Right renal pelvis (tissue), 4 donors: ENCODE measurements at regions not wholly inside any gene's neighbourhood (a gene's known extent, or its start where the extent isn't known, plus 50 kb on each side); places are given as distances from the start of the nearest gene placed in this dataset.

Experiments
- DNase-seq, 4 donors: peaks; one replicate each; pipeline ENCODE4 v3.0.0-alpha.2; 2013; ENCODE audit warnings: low read depth in 4 of 4, low spot score in 3 of 4, missing footprints in 1 of 4

DNA sequence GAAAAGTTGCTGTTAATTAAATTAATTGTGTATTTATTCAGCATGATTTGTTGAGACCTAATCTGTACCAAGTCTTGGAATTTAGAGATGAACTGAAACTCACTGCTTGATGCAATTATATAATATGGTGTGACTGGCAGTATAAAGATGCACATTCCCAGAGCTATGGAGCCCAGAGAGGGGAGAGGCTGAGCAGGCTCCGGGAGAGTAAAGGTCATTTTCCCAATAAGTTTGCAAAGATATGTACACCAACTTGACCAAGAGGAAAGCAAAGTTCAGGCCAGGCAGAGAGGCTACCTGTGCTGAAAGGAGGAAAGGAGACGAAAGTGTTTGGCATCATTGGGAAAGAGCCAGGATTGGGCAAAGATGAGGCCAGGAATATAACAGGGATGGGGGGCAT lies 271.7 kb upstream of the KLF4 start:
- DNase-seq = no peak

DNA sequence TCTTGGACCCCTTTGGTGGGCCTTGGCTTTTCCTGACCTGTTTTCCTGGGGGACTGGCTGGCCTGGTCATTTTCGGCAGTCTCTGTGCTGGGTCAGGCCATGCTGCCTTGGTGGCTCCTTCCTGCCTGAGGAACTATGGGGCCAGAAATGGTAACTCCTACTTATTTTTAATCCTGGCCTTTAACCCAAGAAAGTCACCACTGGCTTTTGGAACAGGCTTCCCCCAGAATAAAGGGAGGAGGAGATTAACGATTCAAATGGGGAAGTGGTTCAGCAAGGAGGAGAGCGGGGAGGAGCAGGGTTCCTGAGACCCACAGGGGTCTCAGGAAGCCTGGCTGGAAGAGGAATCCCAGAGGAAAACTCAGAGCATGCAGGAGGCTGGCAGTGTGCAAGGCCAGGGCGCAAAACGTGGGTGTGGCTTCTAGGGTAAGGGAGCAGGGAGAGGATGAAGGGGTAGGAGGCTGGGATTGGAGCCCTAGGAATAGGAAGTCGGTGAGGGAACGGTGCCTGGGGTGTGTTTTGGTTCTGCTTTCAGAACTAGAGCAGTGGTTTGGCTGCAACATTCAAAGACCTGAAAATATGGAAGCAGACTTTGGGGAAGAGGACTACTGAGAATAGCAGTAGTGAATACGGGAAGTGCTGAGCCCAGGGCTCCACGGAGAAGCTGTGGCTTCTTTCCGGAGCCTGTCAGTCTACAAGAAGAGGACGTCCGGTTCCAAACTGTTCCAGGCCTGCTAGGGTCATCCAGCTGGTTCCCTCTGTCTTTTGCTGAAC lies 271.1 kb upstream of the KLF4 start:
- no peak for DNase-seq

DNA sequence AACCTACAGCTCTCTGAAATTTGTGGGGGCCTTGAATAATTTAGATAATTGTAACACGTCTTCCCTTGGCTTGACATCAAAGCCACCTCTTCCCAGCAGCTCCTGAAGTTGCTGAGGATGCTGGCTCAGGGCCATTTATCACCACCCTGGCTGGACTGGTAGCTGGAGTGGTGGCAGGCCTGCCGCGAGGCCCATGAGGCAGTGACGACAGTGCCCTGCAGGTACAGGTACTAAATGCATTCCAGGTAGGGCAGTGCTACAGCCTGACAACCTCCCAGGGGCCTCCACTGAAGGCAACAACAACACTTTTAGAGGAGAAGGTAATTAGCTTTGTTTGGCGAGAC lies 270.2 kb upstream of the KLF4 start:
- DNase-seq = no peak

DNA sequence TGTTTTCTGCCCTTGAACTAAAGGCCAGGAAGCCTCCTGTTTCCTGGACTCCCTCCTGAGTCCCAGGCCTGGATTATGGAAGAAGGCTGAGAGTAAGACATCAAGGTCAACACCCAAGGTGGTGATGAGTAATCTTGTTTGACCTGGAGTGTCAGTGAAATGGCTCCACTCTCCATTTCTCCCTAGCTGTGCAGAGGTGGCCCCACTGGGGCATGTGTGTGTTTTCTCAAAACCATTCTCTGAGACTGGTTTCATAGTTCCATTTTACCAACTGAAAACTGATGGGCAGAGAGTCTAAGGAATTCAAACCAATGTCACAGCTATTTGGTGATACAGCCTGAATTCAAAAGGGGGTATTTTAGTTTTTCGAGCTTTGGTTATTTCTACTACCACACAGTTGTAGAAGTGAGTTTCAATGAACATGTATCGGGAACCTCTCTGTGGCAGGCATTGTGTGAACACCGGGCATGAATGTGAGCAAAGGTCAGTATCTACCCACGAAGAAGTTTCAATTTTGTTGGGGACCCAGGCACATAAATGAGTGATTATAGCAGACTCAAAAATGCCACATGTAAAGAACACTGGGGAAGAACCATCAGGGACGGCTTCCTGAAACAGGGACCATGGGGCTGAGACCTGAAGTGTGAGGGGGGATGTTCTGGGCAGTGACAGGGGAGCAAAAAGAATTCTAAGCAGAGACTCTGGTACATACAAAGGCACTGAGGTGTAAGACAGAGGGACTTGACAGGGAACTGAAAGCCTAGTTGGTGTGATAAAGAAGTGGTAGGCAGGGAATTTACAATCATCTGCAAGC lies 269.6 kb upstream of the KLF4 start:
- DNase-seq = no peak

DNA sequence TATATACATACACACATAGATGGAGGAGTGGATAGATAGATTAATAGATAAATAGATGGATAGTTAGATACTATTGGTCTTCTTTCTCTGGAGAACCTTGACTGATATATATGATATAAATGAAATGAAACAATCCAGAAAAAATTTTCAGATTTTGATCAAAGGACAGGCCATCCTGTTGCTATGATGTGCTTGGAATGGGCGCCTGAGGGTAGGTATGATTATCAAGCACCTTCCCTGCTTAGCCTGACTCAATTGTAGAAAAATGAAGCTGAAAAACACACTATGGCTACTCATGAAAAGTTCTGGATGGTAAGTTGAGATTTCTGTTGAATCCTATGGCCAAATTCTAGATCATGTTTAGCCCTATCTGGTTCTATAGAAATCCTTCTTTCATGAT lies 266.5 kb upstream of the KLF4 start:
- DNase-seq = no peak

DNA sequence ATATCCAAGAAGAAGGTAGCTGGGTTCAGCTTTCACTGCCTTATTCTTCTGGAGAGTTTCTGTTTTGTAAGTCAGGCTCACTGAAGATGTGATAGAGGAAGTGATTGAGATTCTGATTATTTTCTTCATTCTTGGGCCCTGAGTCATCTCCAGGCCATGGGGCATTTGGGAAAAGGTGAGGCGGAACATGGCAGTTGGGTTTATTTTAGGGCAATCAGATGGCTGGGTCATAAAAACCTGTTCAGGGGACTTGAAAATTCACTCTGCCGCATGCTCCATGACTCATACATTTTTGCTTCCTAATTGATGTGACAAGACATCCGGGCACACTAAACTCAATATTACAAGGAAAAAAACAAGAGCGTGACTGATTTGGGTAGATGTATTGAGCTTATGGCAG lies 265.7 kb upstream of the KLF4 start:
- peak in 1 of 4 donors; percentile 19 for DNase-seq

DNA sequence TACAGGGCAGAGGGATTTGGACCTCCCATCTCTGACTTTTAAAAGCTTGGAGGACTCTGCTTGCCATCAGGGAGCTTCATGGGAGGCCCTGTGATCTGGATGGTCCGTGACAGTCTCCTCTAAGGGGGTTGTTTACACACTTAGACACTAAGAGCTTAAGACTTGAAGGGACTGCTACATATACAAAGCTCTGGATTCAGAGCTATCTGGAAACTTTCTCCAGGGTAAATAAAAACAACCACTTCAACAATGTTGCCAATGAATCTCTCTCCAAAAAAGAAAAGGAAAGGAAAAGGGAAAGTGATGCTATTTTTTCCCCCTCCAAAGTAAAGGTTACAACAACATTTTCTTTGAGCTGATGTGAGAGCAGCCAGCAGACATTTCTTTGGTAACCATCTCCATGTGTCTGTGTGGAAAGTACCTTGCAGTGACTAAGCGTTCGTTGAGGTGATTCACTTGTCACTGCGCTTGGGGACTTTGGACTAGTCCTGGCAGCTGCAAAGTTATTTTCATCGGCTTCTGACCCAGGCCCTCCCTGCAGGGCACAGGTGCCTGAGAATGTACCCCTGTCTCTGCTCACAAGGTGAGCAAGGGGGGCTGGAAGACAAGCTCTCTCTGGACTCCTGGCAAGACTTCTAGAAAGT lies 262.1 kb upstream of the KLF4 start:
- DNase-seq = no peak

DNA sequence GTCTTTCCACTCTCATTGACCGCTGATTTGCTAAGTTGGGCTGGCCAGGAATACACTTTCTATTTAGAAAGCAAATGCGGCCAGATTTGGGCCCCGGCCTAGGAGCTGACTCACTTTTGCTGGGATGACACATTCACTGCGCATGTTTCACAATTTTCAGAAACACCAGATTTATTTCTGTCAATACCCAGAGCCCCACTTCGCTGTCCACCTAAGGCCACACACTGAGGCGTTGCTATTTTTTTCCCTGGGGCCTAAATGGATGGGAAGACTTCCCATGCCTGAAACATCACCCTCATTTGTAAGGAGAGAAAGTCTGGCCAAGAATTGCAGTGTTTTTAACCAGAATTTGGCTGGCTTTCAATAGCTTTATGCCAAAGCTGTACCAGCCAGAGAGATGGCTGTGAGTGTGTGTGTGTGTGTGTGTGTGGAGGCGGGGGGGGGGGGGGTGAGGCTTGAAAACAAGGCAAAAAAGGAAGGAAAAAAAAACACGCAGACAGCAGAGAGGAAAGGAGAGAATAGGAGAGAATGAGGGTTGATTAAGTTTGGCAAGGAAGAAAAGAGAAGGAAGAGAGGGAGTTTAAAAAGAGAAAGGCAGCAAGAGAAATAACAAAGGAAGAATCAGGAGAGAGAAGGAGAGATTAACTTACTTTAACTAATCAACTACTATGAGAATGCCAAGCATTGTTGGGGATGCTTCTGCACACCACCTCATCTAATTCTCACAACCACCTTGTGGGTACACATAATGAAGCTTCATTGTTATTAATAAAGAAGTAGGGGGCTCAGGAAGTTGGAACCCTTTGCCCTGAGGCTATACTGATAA lies 261.4 kb upstream of the KLF4 start:
- no peak for DNase-seq

DNA sequence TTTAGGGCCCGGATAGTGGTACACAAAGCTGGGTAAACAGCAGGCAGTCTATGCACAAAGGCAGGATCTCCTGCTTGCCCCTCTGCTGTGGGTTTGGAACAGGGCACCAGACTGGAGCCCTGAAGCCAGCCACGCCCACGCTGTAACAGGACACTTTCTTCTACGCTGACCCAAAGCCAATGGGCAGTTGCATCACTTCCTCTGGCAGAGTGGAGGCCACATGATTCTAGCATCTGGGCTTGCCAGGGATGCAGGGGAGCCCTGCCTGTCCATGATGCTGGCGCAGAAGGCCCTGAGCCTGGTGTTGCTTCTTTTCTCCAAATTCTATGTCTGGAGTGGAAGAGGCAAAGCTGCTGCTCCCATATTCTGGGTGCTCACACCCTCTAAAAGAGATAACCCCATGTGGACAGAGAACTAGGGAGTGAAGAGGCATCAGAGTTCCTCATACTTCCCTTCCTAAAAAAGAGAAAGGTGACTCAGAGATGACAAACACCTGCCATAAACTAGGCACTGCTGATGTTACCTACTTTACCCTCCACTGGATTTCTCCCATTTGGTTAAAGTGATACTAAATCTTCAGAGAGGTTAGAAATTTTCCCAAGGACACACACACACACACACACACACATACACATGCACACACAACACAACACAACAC lies 260.3 kb upstream of the KLF4 start:
- no peak for DNase-seq

DNA sequence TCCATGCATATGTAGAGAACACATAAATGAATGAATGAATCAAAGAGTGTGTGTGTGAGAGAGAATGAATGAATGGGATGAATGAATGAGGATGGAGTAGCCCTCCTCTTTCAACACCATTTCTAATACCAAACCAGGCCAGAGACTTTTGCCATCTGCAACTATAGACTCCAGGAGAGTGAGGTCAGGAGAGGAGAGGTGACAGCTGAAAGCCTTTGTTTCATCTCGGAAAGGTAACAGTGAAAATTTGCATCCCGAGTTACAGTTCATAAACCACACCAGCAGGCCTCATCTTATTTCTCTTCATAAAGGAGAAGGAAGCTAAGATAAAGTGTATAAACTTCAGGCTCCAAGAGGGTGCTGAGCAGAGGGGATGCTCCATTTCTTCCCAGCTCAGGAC lies 255.3 kb upstream of the KLF4 start:
- DNase-seq = no peak

DNA sequence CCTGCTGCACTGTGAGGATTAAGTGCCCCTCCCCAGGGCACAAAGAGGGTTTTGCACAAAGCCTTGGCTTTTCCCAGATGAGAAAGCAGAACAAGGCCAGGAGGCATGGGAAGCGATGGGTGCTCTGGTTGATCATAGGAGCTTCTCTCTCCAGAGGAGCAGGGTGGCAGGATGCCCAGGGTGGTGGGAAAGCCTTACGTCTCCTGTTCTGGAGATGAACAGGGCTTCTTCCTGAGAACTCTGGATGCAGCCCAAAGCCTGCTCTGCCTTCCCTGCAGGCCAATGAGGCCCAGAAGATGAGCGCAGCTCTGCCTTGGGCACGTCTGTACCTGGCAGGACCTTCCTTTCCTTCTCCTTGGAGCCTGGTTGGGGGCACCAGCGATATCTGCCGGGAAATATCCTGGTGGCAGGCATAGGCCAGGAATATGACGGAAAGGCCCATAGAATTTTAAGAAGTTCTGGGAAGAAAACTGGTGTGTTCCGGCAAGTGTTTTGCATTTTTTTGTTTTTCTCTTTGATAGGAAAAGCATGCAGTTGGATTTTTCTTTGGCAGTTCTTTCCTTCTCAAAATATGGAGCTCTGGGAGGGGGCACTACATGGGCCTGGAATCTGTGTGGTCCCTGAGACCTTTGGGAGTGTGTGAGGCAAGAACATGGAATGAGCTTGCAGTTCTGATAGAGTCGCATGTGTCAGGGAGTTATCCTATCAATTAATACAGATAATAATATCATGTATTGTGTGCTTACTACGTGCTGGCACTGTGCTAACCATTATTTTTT lies 253.2 kb upstream of the KLF4 start:
- DNase-seq = no peak

DNA sequence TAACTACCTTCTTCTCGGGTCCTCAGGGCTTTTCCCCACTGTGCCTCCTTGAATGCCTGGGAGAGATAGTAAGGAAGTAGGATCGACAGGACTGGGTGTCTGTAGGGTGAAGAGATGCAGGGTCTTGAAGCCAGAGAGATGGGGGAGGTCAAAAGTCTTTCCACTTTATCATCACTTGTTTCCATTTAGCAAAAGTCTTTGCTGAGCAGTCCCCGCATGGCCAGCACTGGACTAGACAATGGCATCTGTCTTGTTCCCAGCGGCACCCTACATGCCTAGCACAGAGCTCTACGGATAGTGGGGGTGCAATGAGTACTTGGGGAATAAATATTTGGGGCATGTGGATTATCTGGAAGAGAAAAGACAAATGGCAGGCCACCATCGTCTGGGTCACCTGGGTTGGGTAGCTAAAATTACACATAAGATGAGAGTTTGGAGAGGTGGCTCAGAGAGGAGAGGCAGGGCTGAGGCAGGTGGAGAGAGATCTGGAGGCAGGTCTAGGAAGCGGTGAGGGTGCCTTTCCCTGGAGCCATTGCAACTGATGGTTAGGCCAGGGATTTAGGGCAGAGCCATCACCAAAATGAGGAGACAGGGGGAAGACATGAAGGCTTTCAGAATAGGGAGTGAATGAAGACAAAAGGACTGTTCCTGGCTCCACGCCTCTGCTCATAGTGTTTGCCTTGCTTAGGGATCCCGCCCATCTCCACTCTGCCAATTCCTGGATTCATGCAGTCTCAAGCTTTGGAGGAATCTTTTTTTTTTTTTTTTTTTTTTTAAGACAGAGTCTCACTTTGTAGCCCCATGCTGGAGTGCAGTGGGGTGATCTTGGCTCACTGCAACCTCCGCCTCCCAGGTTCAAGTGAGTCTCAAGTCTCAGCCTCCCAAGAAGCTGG lies 250.8 kb upstream of the KLF4 start:
- DNase-seq = no peak

DNA sequence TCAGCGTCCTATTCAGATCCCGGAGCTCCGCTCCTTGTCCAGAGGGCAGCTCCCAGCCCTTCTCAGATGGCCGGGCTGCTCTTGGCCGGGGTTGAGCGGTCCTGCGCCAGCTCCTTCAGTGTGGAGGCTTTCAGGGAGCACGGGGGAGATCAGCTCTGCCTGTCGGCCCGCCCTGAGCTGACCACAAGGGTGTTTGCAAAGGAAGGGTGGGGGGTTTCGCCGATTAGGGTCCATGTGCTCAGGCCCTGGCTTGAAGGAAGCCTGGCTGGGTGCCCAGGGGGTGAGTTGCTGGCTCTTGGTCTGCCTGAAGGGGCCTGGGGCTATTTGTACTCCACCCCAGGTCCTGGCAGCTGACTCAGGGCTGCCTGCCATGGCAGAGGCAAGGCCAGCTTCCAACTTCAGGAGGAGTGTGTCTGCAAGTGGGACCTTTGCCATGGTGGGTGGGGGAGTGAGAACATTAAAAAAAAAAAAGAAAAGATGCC lies 250.1 kb upstream of the KLF4 start:
- DNase-seq = no peak

DNA sequence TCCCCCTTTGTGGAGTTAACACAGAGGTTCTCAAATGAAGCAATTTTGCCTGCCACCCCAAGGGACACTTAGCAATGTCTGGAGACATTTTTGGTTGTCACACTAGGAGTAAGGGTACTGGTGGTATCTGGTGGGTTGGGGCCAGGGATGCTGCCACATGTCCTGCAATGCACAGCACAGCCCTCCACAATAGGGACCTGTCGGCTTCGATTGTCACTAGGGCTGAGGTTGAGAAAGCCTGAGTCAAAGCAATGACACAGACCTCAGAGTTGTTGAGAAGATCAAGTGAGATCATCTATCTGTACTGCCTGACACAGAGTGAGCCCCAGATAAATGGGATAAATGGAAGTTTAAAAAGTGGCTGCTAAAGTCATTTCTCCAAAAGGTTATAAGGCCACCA lies 249.2 kb upstream of the KLF4 start:
- no peak for DNase-seq

DNA sequence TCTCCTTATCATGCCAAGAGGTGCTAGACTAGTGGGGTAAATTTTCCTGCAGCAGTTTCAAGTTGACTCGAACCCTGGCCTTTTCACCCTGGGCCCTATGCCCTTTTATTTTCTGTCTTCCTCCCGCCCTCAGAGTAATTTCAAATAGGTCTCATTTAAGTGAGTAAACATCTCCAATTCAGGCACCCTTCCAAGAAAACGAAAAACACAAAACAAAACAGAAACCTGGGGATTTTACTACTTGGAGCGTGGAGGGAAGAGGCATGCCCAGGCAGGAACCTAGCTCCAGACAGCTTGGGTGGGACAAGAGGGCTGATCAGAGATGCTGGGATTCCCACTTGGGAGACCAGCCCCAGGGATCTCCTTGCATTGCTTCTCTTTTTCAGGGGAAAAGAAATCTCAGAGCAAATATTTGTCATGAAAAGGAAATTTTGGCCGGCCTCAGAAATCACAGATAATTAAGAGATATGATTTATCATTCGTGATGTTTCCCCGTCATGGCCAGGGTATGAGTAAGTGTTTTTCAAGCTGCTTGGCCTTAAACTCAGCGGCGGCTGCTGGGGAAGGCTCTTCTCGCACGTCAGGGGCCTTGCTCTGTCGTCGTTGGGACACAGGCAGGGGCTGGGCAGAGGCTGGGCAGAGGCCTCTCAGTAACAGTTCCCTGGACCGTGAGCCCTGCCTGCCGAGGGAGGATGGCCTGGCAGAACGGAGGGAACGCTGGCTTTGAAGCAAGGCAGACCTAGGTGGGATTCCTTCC lies 248.6 kb upstream of the KLF4 start:
- no peak for DNase-seq

DNA sequence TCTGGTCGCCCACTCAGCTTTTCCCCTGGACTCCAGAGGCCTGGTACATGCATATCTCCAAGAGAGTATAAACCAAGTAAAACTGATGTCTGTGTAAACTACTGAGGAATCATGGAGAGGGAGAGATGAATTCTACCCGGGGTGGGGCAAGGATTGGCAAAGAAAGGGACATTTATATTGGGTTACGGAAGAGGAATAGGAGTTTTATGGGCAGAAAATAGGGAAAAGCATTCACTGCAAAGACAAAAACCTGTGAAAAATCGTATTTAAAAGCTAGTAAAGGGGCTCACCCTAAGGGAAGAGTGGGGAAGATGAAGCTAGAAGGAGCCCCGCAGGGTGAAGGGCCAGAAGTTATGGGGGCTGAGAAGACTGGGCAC lies 248.0 kb upstream of the KLF4 start:
- no peak for DNase-seq

DNA sequence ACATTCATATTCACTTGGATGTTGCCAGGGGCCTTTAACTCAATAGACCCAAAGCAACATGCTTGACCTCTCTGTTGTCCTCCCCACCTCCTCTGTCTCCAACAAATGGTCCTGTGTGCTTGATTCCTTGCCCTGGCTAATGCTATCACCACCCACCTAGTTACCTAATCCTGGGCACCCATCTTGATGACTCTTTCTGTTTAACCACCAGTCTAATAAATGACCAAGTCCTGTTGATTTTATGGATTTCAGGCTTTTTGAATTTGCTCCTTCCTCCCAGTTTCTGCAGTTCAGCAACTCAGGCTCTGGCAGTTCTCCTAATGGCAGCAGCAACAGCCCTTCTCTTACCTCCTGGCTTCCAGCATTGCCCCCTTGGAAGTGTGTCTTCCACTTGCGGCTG lies 246.3 kb upstream of the KLF4 start:
- DNase-seq = no peak
